ENCODE measurements at regions not wholly inside any gene's neighbourhood (a gene's known extent, or its start where the extent isn't known, plus 50 kb on each side); places are given as distances from the start of the nearest gene placed in this dataset.

DNA sequence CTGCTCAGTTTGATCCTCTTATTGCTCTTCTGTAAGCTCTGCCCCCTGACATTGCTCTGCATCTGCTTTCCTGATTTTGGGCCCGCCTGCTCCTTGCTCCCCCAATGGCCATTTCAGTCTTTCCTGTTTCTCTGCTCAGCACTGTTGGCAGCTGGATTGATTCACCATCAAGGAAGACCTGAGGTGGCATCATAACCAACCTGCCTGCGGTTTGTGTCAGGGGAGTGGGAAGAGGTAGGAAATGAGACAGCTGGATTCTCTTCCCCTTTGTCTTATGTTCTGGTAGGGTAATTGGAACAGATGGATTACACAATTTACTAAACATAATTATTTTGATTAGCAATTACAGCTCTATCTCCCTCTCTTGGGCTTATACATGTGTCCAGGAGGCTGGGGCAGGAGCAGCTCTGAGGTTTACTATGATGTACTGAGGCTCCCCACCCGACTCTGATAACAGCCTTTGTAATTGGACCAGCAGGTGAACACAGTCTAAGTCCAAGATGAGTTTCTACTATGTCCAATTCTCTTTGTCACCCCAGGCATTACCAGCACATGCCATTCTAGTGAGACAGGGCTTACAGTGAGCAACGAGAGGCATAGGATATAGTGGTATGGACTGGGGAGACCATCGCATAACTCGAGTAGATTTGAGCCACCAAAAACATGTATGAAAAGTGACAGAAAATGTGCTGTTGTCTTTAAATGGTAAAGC is 151.8 kb upstream of the MMADHC start:
- no peak for ATAC-seq (ENCODE audit: low FRiP score)
- no peak for DNase-seq (ENCODE audit: low spot score)
- TF ChIP-seq, protein P1, sequence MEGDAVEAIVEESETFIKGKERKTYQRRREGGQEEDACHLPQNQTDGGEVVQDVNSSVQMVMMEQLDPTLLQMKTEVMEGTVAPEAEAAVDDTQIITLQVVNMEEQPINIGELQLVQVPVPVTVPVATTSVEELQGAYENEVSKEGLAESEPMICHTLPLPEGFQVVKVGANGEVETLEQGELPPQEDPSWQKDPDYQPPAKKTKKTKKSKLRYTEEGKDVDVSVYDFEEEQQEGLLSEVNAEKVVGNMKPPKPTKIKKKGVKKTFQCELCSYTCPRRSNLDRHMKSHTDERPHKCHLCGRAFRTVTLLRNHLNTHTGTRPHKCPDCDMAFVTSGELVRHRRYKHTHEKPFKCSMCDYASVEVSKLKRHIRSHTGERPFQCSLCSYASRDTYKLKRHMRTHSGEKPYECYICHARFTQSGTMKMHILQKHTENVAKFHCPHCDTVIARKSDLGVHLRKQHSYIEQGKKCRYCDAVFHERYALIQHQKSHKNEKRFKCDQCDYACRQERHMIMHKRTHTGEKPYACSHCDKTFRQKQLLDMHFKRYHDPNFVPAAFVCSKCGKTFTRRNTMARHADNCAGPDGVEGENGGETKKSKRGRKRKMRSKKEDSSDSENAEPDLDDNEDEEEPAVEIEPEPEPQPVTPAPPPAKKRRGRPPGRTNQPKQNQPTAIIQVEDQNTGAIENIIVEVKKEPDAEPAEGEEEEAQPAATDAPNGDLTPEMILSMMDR (IDR thresholded peaks at IDR 0.05), result no peak

- no peak for DNase-seq (ENCODE audit: low spot score)
- no peak for ATAC-seq (ENCODE audit: low FRiP score)
- TF ChIP-seq, protein P1 (IDR thresholded peaks at IDR 0.05), result no peak
Measured at GRCh38 chr2:149738767-149739166, 151.2 kb upstream of the MMADHC start.

DNA sequence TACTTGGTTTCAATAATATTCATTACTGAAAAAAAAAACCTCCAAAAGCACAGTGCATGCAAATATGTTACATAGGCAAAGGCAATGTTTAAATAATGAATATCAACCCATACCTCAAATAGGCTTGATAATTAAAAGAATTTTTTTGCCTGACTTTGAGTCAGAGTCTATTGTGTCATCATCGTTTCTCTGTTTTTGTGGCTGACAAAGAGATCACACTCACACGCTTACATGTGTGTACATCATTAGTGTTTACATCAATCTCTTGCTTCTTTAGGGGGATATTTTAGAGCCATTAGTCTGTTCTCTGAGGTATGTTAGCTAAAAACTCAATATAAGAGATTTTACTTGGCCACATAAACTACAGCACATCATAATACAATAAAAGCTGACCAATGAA is 150.3 kb upstream of the MMADHC start:
- TF ChIP-seq, protein P1 (IDR thresholded peaks at IDR 0.05), result no peak
- DNase-seq (ENCODE audit: low spot score), result no peak
- no peak for ATAC-seq (ENCODE audit: low FRiP score)

DNA sequence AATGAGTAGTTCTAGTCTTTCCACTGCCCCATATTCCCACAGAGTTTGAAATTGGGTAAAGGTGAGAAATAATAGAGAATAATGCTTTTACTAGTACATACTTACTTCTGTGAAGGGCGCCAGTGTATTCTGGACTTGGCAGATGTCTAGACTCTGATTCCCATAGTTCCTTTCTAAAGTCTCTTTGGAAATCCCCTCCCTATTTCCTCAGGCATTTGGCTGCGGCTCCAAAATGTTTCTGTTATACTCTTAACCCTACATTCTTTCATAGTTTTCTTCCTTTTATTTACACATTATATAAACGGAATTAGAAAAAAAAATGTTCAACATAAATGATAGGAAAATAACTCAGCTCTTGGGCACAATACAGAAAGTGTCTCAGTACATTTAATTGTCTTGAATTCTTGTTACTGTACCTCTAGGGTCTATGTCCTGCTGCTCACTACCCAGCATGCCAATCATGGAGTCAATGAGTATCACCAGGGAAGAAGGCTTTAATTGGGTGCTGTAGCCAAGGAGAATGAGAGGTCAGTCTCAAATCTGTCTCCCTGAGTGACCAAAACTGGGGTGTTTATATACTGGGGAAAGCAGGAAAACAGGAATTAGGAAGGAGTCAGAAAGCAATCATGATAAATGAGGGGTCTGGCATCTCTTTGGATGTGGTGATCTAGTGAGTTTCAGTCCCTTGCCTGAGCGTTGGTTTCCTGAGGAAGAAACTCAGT is 147.8 kb upstream of the MMADHC start:
- no peak for ATAC-seq (ENCODE audit: low FRiP score)
- no peak for DNase-seq (ENCODE audit: low spot score)
- TF ChIP-seq, protein P1 (IDR thresholded peaks at IDR 0.05), result no peak

- DNase-seq (ENCODE audit: low spot score) (no peak), ATAC-seq (ENCODE audit: low FRiP score) (no peak)
- TF ChIP-seq, protein P1 (IDR thresholded peaks at IDR 0.05), result no peak
Measured at GRCh38 chr2:149733936-149734685, 146.5 kb upstream of the MMADHC start.

GRCh38 chr2:149732730-149733290 is 145.2 kb upstream of the MMADHC start:
- DNase-seq (ENCODE audit: low spot score) (no peak), ATAC-seq (ENCODE audit: low FRiP score) (no peak)
- TF ChIP-seq, protein P1 (IDR thresholded peaks at IDR 0.05), result no peak

Measured in omental fat pad (tissue), 3 donors.